IMR-90 (cell line): ENCODE measurements at regions not wholly inside any gene's neighbourhood (a gene's known extent, or its start where the extent isn't known, plus 50 kb on each side); places are given as distances from the start of the nearest gene placed in this dataset.

ENCODE experiments used
- ATAC-seq: fragments of 200-7000 bp; cut with Tn5 transposase; 2 replicates; pipeline ENCODE4 v1.9.1; 2020; ENCODE audit warnings: low read depth, mild to moderate bottlenecking, moderate library complexity
- BruUV-seq: library from RNA; stranded (reverse); fragments of 400-500 nt; replicated peaks from 2 replicates; lab custom pipeline; 2021; lab: Mats Ljungman, UMichigan
- CTCF ChIA-PET: fragments of 300-600 bp; formaldehyde crosslinking; extraction: SDS; loops from one replicate; lab custom pipeline; 2021; ENCODE audit warnings: antibody characterized with exemption; lab: Yijun Ruan, JAX
- POLR2A ChIA-PET: fragments of 300-600 bp; sonication (Branson Sonifier 250); formaldehyde crosslinking; loops from one replicate; lab custom pipeline; 2022; ENCODE audit warnings: antibody characterized with exemption; ENCODE audit not compliant: unreplicated experiment; lab: Charles Lee
- DNase-seq: peaks from one replicate; pipeline ENCODE4 v3.0.0; 2013
- H2AFZ ChIP-seq: replicated peaks from 2 replicates; pipeline ENCODE3; 2013; ENCODE audit warnings: low read length, mild to moderate bottlenecking; ENCODE audit not compliant: poor library complexity
- H2AK5ac ChIP-seq: 2 replicates; pipeline ENCODE4 v1.6.1; 2013; ENCODE audit warnings: low read depth, low read length, inconsistent platforms
- H2AK9ac ChIP-seq: replicated peaks from 2 replicates; pipeline ENCODE3; 2013; ENCODE audit warnings: mild to moderate bottlenecking, low read depth, low read length, moderate library complexity; ENCODE audit not compliant: poor library complexity
- H2BK120ac ChIP-seq: 2 replicates; pipeline ENCODE4 v1.6.1; 2013; ENCODE audit warnings: low read depth, low read length, inconsistent platforms
- H2BK15ac ChIP-seq: 3 replicates; pipeline ENCODE4 v1.6.1; 2013; ENCODE audit warnings: low read depth, low read length, inconsistent platforms
- H2BK20ac ChIP-seq: 2 replicates; pipeline ENCODE4 v1.6.1; 2013; ENCODE audit warnings: low read depth, mild to moderate bottlenecking, inconsistent platforms, low read length, moderate library complexity
- H2BK5ac ChIP-seq: 2 replicates; pipeline ENCODE4 v1.6.1; 2013; ENCODE audit warnings: mild to moderate bottlenecking, low read depth, low read length, inconsistent platforms; ENCODE audit not compliant: poor library complexity, severe bottlenecking
- H3K14ac ChIP-seq: replicated peaks from 2 replicates; pipeline ENCODE4 v1.6.1; 2013; ENCODE audit warnings: low read depth, low read length, inconsistent platforms
- H3K18ac ChIP-seq: 2 replicates; pipeline ENCODE4 v1.6.1; 2013; ENCODE audit warnings: low read depth, low read length, control low read depth
- H3K23ac ChIP-seq: 2 replicates; pipeline ENCODE4 v1.6.1; 2013; ENCODE audit warnings: low read depth, low read length, inconsistent platforms
- H3K27ac ChIP-seq: 2 replicates; pipeline ENCODE4 v1.5.1; 2013; ENCODE audit warnings: mild to moderate bottlenecking, control low read depth, low read length; ENCODE audit not compliant: insufficient read depth
- H3K27me3 ChIP-seq: 2 replicates; pipeline ENCODE4 v1.6.1; 2013; ENCODE audit warnings: low read length; ENCODE audit not compliant: control insufficient read depth, insufficient read depth
- H3K36me3 ChIP-seq: 2 replicates; pipeline ENCODE4 v1.6.1; 2013; ENCODE audit warnings: low read length, mixed read lengths; ENCODE audit not compliant: control insufficient read depth, insufficient read depth
- H3K4ac ChIP-seq: 2 replicates; pipeline ENCODE4 v1.6.1; 2013; ENCODE audit warnings: low read depth, low read length, inconsistent platforms
- H3K4me1 ChIP-seq: 2 replicates; pipeline ENCODE4 v1.6.1; 2013; ENCODE audit warnings: low read length, mixed read lengths; ENCODE audit not compliant: control insufficient read depth, insufficient read depth
- H3K4me2 ChIP-seq: 2 replicates; pipeline ENCODE4 v1.6.1; 2013; ENCODE audit warnings: low read depth, mild to moderate bottlenecking, control low read depth, low read length, moderate library complexity
- H3K4me3 ChIP-seq: 2 replicates; pipeline ENCODE4 v1.5.1; 2013; ENCODE audit warnings: low read depth, mild to moderate bottlenecking, control low read depth, low read length, moderate library complexity; ENCODE audit not compliant: insufficient read depth
- H3K56ac ChIP-seq: 2 replicates; pipeline ENCODE4 v1.6.1; 2013; ENCODE audit warnings: low read length, inconsistent platforms; ENCODE audit not compliant: insufficient read depth; ENCODE audit errors: extremely low read depth
- H3K79me1 ChIP-seq, 2 experiments: 2 replicates each; pipeline ENCODE4 v1.6.1; 2013; ENCODE audit warnings: low read length in 2 of 2, inconsistent platforms in 1 of 2, low read depth in 1 of 2
- H3K9ac ChIP-seq: 2 replicates; pipeline ENCODE4 v1.6.1; 2013; ENCODE audit warnings: low read depth, low read length, control low read depth
- H3K9me1 ChIP-seq: 2 replicates; pipeline ENCODE4 v1.6.1; 2013; ENCODE audit warnings: low read length, inconsistent platforms; ENCODE audit not compliant: insufficient read depth
- H3K9me3 ChIP-seq: 2 replicates; pipeline ENCODE4 v1.6.1; 2013; ENCODE audit warnings: low read length; ENCODE audit not compliant: control insufficient read depth, insufficient read depth
- H4K20me1 ChIP-seq: 2 replicates; pipeline ENCODE4 v1.6.1; 2013; ENCODE audit warnings: low read length, inconsistent platforms; ENCODE audit not compliant: insufficient read depth
- H4K5ac ChIP-seq: 2 replicates; pipeline ENCODE4 v1.6.1; 2013; ENCODE audit warnings: mild to moderate bottlenecking, low read depth, low read length, control low read depth
- H4K8ac ChIP-seq, 2 experiments: 2 replicates each; pipeline ENCODE4 v1.6.1; 2013; ENCODE audit warnings: low read depth in 2 of 2, low read length in 2 of 2, control low read depth in 1 of 2, inconsistent platforms in 1 of 2
- H4K91ac ChIP-seq: 2 replicates; pipeline ENCODE4 v1.6.1; 2013; ENCODE audit warnings: low read depth, low read length, inconsistent platforms; ENCODE audit not compliant: insufficient read depth
- CEBPB ChIP-seq: IDR thresholded peaks from 2 replicates; pipeline ENCODE4 v1.6.1; 2012; ENCODE audit warnings: low read depth, low read length, improper control_type of control experiment
- CHD1 ChIP-seq: IDR thresholded peaks from 2 replicates; pipeline ENCODE4 v1.6.1; 2012; ENCODE audit warnings: low read depth, low read length, improper control_type of control experiment
- ELK1 ChIP-seq: fragments of 150-350 bp; IDR thresholded peaks from 2 replicates; pipeline ENCODE4 v1.6.1; 2016; ENCODE audit warnings: low read depth, mild to moderate bottlenecking, low read length, moderate library complexity, borderline replicate concordance
- RAD21 ChIP-seq: IDR thresholded peaks from 2 replicates; pipeline ENCODE4 v1.6.1; 2012; ENCODE audit warnings: low read length, improper control_type of control experiment
- WGBS, 2 experiments: methylation state at CpG; one replicate each; pipeline versions ENCODE4 v1.1.5 to v1.1.7; 2013; ENCODE audit warnings: missing lambda C conversion rate in 2 of 2; ENCODE audit not compliant: insufficient read length in 1 of 2; ENCODE audit errors: extremely low coverage in 2 of 2; 5-methylcytosine and 5-hydroxymethylcytosine counted together
- dilution Hi-C: fragments of 300-500 bp; cut with HindIII; formaldehyde crosslinking; loops from one replicate; pipeline ENCODE4 v1.14.3; 2018; ENCODE audit warnings: low sequenced_read_pairs; ENCODE audit not compliant: unreplicated experiment
- in situ Hi-C: fragments of 300-500 bp; cut with MboI; formaldehyde crosslinking; loops from 3 replicates; pipeline ENCODE4 v1.14.3; 2019; ENCODE audit warnings: low sequenced_read_pairs, inconsistent platforms, mixed read lengths
- intact Hi-C: fragments of 100-400 bp; cut with micrococcal nuclease; formaldehyde crosslinking; loops from 2 replicates; pipeline ENCODE4 v1.10.0; 2022

DNA sequence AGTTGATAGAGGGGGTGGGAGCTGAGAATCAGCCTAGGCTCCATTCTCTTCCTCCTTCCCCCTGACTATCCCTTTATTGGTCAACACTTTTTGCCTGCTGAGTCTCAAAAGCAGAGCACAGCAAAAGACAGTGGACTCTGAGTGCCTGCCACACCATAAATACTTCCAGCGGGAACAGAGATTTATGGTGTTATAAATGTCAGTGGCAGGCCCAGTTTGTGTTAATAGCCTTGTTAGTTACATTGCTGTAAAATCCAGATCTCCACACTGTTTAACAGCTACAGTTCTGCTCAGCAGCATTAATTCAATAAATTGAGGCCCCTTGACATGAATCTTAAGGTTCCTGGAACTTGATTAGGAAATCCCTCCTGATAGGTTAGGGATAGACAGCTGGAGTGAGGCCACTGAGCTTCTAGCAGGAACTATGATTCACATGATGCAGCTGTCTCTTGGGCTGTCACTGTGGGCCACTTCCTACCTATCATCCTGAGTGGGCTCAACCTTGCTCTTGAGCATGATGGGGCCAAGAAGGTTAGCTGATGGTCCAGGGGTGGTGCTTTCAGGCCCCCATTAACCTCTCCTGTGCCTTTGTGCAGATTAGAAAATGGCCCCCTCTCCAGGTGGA is 295.2 kb upstream of the SRRM4 start:
- Histone ChIP-seq H3K9me1 (no peaks in the 10 kb centered on the region), H3K4me3 (no peak overlapping the region), H2BK5ac (no peak overlapping the region), H3K4me1 (no peaks in the 10 kb centered on the region), H2BK15ac (no peak overlapping the region), H3K14ac (no peak overlapping the region), H3K27ac (no peak overlapping the region), H3K9ac (no peak overlapping the region), H3K9me3 (peaks cover 19% of the 10 kb centered on the region), H3K4me2 (no peak overlapping the region), H2BK20ac (no peak overlapping the region), H2AK5ac (no peak overlapping the region), H3K79me1 (no peaks in the 10 kb centered on the region), H2AFZ (no peak overlapping the region), H3K56ac (no peak overlapping the region), H3K27me3 (no peaks in the 10 kb centered on the region), H2BK120ac (no peak overlapping the region), H4K91ac (no peak overlapping the region), H3K36me3 (no peaks in the 10 kb centered on the region), H3K4ac (no peak overlapping the region), H4K8ac (no peak overlapping the region), H4K20me1 (no peaks in the 10 kb centered on the region), H4K5ac (no peak overlapping the region), H2AK9ac (no peak overlapping the region), H3K23ac (no peak overlapping the region), H3K18ac (no peak overlapping the region)
- ChIA-PET POLR2A (no interaction called here), CTCF (no interaction called here)
- WGBS, 2 experiments = no CpG with 5 or more reads among the region's 1 CpG
- BruUV-seq = no TSS peak
- ATAC-seq (no peak), DNase-seq (no peak)
- dilution Hi-C loops (no loop called here), in situ Hi-C loops (no loop called here), intact Hi-C loops (no loop called here)
- no peak for TF ChIP-seq ELK1
- TF ChIP-seq RAD21 = no peak
- no peak for TF ChIP-seq CHD1
- TF ChIP-seq CEBPB = no peak
